Upper lobe of left lung (tissue), 6 donors: ENCODE measurements at regions not wholly inside any gene's neighbourhood (a gene's known extent, or its start where the extent isn't known, plus 50 kb on each side); places are given as distances from the start of the nearest gene placed in this dataset.

Source experiments
- ATAC-seq, 2 donors: fragments of 200-7000 bp; cut with Tn5 transposase; one replicate each; pipeline ENCODE4 v1.9.1; 2022; ENCODE audit warnings: mild to moderate bottlenecking in 2 of 2, moderate library complexity in 2 of 2; ENCODE audit not compliant: low FRiP score in 2 of 2
- DNase-seq, 2 donors: peaks; one replicate each; pipeline ENCODE4 v3.0.0-alpha.2; 2019 to 2020
- H3K27ac ChIP-seq, 4 donors: fragments of 200-600 bp; sonication (generic); one replicate each; pipeline ENCODE4 v1.5.1; 2016 to 2019
- H3K27me3 ChIP-seq, 4 donors: fragments of 200-600 bp; sonication (generic); one replicate each; pipeline ENCODE4 v1.5.1; 2017 to 2019
- H3K36me3 ChIP-seq, 4 donors: fragments of 200-600 bp; sonication (generic); one replicate each; pipeline ENCODE4 v1.5.1; 2016 to 2019
- H3K4me1 ChIP-seq, 4 donors: fragments of 200-600 bp; sonication (generic); one replicate each; pipeline ENCODE4 v1.5.1; 2018 to 2019
- H3K4me3 ChIP-seq, 4 donors: fragments of 200-600 bp; sonication (generic); one replicate each; pipeline ENCODE4 v1.5.1; 2017 to 2019; ENCODE audit warnings: mild to moderate bottlenecking in 2 of 4, moderate library complexity in 1 of 4
- H3K9me3 ChIP-seq, 4 donors: fragments of 200-600 bp; sonication (generic); one replicate each; pipeline ENCODE4 v1.5.1; 2018 to 2019
- EP300 ChIP-seq, 4 donors: sonication (generic); formaldehyde crosslinking; IDR thresholded peaks; one replicate each; pipeline ENCODE4 v1.5.1; 2017; ENCODE audit warnings: antibody characterized with exemption in 4 of 4, control low read depth in 2 of 4
- POLR2A ChIP-seq, 4 donors: fragments of 450-650 bp; IDR thresholded peaks; one replicate each; pipeline ENCODE4 v1.5.1; 2016 to 2017; ENCODE audit warnings: antibody characterized with exemption in 4 of 4, mild to moderate bottlenecking in 2 of 4
- POLR2AphosphoS5 ChIP-seq, 2 donors: sonication (generic); formaldehyde crosslinking; IDR thresholded peaks; one replicate each; pipeline ENCODE4 v1.5.1; 2017; ENCODE audit warnings: antibody characterized with exemption in 2 of 2
- WGBS, 2 donors: methylation state at CpG; one replicate each; pipeline ENCODE4 v1.1.5; 2017 to 2018; 5-methylcytosine and 5-hydroxymethylcytosine counted together
- TF ChIP-seq, protein P1 (sequence below), 6 experiments: fragments of 450-650 bp in 4 of 6; fragments of 200-600 bp in 2 of 6; sonication (generic) in 2 of 6; IDR thresholded peaks; one replicate each; pipeline ENCODE4 v1.5.1; 2016 to 2019; ENCODE audit warnings: antibody characterized with exemption in 6 of 6
- donor health status: DM: no; HTN: no; CAD: no; lungs with moderate emphysema.
- donor health status: DM: no; HTN: yes; CAD: no; lungs with severe emphysema.

DNA sequence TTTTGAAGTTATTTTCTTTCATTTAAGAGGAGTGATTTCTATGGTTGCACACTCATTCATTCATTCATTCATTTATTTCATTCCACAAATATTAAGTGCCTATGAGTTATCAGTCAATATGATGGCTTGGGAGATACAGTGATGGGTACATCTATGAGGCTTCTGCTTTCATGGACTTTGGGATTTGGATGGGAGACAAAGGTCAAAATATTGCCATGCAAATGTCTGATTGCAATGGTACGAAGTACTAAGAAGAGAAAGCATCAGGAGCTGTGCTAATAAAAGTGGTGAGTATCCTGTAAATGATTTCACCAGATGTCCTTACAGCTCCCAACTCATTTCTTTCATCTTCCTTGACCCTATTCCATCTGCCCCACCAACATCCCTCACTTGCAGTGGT is 174.4 kb upstream of the MEX3C start:
- ATAC-seq: no peak
- Histone ChIP-seq H3K9me3 (no peaks in the 10 kb centered on the region), H3K4me1 (no peaks in the 10 kb centered on the region), H3K36me3 (no peaks in the 10 kb centered on the region), H3K27ac (no peak overlapping the region), H3K4me3 (no peak overlapping the region), H3K27me3 (no peaks in the 10 kb centered on the region)
- TF ChIP-seq EP300 (IDR thresholded peaks at IDR 0.05): no peak
- TF ChIP-seq POLR2A (IDR thresholded peaks at IDR 0.05): no peak
- no peak for TF ChIP-seq POLR2AphosphoS5 (IDR thresholded peaks at IDR 0.05)
- TF ChIP-seq, protein P1, sequence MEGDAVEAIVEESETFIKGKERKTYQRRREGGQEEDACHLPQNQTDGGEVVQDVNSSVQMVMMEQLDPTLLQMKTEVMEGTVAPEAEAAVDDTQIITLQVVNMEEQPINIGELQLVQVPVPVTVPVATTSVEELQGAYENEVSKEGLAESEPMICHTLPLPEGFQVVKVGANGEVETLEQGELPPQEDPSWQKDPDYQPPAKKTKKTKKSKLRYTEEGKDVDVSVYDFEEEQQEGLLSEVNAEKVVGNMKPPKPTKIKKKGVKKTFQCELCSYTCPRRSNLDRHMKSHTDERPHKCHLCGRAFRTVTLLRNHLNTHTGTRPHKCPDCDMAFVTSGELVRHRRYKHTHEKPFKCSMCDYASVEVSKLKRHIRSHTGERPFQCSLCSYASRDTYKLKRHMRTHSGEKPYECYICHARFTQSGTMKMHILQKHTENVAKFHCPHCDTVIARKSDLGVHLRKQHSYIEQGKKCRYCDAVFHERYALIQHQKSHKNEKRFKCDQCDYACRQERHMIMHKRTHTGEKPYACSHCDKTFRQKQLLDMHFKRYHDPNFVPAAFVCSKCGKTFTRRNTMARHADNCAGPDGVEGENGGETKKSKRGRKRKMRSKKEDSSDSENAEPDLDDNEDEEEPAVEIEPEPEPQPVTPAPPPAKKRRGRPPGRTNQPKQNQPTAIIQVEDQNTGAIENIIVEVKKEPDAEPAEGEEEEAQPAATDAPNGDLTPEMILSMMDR (IDR thresholded peaks at IDR 0.05): no peak
- DNase-seq: no peak
- WGBS, 2 donors: 88 to 89% methylated on average over 1 of the region's 1 CpG

DNA sequence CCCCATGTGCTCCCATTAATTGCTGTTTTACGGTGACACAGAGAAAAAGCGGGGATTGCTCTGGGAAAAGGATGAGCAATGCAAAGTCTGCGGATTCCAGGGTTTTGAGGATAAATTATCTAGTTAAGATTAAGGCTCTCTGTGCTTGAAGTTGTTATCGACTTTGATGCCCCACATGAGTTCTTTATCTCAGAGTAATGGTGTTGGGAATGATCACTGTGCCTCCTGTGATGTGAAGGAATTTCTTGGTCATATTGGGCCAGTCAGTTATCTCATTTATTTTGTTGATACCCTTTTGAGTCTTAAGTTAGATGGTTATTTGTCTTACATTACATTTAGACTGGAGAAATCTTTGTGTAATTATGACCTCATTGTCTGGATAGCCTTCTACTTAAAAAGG is 184.6 kb upstream of the MEX3C start:
- no peaks in the 10 kb centered on the region for H3K4me1 ChIP-seq
- H3K9me3 ChIP-seq: no peaks in the 10 kb centered on the region
- TF ChIP-seq, protein P1 (IDR thresholded peaks at IDR 0.05): no peak
- TF ChIP-seq POLR2AphosphoS5 (IDR thresholded peaks at IDR 0.05): no peak
- no peak for TF ChIP-seq EP300 (IDR thresholded peaks at IDR 0.05)
- TF ChIP-seq POLR2A (IDR thresholded peaks at IDR 0.05): no peak
- 87 to 89% methylated on average over 4 of the region's 4 CpGs for WGBS, 2 donors
- no peak overlapping the region for H3K27ac ChIP-seq
- H3K27me3 ChIP-seq: no peaks in the 10 kb centered on the region
- DNase-seq (no peak), ATAC-seq (peak in 1 of 2 donors; percentile 76)
- no peak overlapping the region for H3K4me3 ChIP-seq
- H3K36me3 ChIP-seq: no peaks in the 10 kb centered on the region

DNA sequence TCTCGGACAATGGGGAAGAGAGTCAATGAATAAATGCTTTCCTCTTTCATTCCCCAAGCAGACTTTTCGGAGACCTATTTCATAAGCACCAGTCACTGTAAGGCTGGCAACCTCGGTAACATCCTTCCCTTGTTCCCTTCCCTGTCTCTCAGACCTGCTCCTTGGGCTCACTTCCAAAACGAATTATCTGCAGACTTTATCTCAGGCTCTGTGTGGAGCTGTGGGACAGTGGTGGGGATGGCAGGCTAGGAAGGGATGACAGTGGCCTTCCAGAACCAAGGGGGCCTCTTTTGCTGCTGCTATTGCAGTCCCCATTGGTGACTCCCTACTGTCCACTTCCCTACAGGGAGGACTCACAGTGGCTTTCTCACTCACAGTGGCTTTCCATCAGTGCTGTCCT is 185.6 kb upstream of the MEX3C start:
- 66 to 72% methylated on average over 4 of the region's 4 CpGs for WGBS, 2 donors
- no peak overlapping the region for H3K4me3 ChIP-seq
- TF ChIP-seq, protein P1 (IDR thresholded peaks at IDR 0.05): no peak
- no peak for TF ChIP-seq POLR2AphosphoS5 (IDR thresholded peaks at IDR 0.05)
- no peak for TF ChIP-seq POLR2A (IDR thresholded peaks at IDR 0.05)
- no peak for TF ChIP-seq EP300 (IDR thresholded peaks at IDR 0.05)
- H3K36me3 ChIP-seq: no peaks in the 10 kb centered on the region
- no peaks in the 10 kb centered on the region for H3K4me1 ChIP-seq
- no peak overlapping the region for H3K27ac ChIP-seq
- H3K27me3 ChIP-seq: no peaks in the 10 kb centered on the region
- DNase-seq (no peak), ATAC-seq (peak in 1 of 2 donors; percentile 14)
- H3K9me3 ChIP-seq: no peaks in the 10 kb centered on the region

DNA sequence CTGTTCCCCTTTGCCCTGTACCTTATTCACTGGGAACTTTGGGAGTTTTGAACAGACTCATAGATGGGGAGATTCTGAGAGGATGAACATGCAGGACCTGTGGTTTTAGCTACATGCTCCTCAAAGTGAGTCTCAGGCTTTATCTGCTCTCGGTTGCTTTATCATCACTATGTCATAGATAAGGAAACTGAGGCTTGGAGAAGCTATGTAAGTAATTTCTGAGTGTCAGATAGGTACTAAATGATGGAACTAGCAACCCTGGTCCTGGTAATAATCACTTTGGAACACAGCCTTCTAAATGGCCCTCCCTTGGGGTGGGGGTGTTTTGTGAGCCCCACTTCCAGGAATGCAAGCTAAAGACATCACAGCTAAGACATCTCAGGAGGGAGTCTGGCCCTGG is 186.2 kb upstream of the MEX3C start:
- DNase-seq: no peak
- ATAC-seq: no peak
- Histone ChIP-seq H3K27ac (no peak overlapping the region), H3K4me1 (no peaks in the 10 kb centered on the region), H3K27me3 (no peaks in the 10 kb centered on the region), H3K9me3 (no peaks in the 10 kb centered on the region), H3K36me3 (no peaks in the 10 kb centered on the region), H3K4me3 (no peak overlapping the region)
- TF ChIP-seq EP300 (IDR thresholded peaks at IDR 0.05) (no peak), POLR2A (IDR thresholded peaks at IDR 0.05) (no peak), POLR2AphosphoS5 (IDR thresholded peaks at IDR 0.05) (no peak)
- TF ChIP-seq, protein P1 (IDR thresholded peaks at IDR 0.05): no peak
- WGBS, 2 donors: 84 to 100% methylated on average over 1 of the region's 1 CpG

GRCh38 chr18:51385270-51385669 is 187.8 kb upstream of the MEX3C start:
- Histone ChIP-seq H3K27me3 (no peaks in the 10 kb centered on the region), H3K4me1 (no peaks in the 10 kb centered on the region), H3K36me3 (no peaks in the 10 kb centered on the region), H3K4me3 (no peak overlapping the region), H3K9me3 (no peaks in the 10 kb centered on the region), H3K27ac (no peak overlapping the region)
- WGBS, 2 donors: 75 to 76% methylated on average over 2 of the region's 2 CpGs
- TF ChIP-seq POLR2AphosphoS5 (IDR thresholded peaks at IDR 0.05) (no peak), EP300 (IDR thresholded peaks at IDR 0.05) (no peak), POLR2A (IDR thresholded peaks at IDR 0.05) (no peak)
- TF ChIP-seq, protein P1 (IDR thresholded peaks at IDR 0.05): no peak
- DNase-seq (no peak), ATAC-seq (no peak)
